ENCODE measurements at regions not wholly inside any gene's neighbourhood (a gene's known extent, or its start where the extent isn't known, plus 50 kb on each side); places are given as distances from the start of the nearest gene placed in this dataset.

GRCh38 chr1:244192325-244192724 is 141.2 kb downstream of the ZBTB18 start:
- no peak for DNase-seq (ENCODE audit: low read depth in 1 of 2, low spot score in 1 of 2)

DNA sequence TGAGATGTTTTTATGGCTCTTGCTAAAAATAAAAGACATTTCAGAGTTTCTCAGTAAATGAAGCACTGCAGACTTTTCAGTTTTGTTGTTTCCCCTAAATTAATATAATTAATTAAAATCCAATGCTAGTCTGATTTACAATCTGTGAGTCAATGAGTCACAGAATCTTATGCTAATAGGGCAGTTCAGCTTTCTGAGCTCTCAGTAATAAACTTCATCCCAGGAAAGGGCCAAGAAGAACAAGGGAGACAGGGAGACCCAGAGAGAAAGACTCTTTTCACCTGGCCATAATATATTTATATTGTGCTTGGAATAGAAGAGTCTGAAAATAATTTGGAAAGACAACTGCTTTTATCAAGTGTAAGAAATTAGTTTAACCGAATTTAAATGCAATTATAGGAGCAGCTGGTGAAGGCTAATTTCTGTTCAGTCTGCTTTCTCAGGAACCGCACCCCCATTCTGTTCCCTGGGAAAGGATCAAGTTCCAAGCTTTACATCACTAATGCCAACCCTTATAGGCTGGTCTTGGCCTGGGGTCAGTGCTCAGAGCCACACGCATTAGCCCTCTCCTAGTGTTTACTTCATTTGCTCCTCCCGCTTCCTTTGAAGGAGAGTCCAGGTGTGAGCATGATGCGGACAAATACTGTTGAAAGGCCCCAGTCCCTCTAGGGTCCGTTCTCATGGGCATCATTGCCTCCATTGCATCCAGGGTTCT is 145.6 kb downstream of the ZBTB18 start:
- DNase-seq (ENCODE audit: low read depth in 1 of 2, low spot score in 1 of 2), result no peak

DNA sequence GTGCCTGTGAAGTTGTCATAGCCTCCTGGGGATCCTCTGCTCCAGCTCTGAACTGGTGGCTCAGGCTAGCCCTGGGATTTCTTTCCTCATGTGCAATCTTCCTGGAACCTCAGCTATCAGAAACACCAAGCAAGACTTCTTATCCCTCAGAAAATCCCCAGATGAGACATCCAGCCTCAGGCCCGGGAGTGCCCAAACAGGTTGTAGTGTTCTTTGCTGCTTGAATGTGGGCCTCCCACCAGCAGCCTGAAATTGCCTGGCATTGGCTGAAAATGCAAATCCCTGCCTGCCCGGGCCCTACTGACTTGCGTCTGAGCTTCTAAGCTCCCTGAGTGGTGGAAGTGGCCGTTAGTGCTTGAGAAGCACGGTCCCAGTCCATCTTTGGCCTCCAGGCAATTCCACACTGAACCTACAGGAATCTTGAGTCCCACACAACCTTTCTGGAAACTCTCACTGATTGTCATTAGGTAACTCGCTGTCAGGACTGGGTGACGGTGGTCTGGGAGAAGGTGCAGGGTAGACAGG is 146.8 kb downstream of the ZBTB18 start:
- DNase-seq (ENCODE audit: low read depth in 1 of 2, low spot score in 1 of 2), result no peak

DNA sequence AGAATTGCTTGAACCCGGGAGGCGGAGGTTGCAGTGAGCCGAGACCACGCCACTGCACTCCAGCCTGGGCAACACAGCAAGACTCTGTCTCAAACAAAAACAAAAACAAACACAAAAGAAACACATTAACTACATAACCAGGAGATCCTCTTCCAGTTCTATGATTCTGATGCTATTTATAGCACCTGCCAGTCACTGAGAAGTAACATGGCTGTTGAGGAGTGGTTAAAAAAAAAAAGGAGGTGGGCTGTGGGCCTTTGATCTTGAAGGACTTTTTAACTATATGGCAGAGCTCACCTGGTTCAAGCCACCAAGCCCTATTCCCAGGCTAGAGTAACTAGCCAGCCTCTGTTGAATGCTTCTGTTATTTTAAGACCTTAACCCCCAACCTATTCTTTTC is 148.8 kb downstream of the ZBTB18 start:
- DNase-seq (ENCODE audit: low read depth in 1 of 2, low spot score in 1 of 2), result no peak

DNA sequence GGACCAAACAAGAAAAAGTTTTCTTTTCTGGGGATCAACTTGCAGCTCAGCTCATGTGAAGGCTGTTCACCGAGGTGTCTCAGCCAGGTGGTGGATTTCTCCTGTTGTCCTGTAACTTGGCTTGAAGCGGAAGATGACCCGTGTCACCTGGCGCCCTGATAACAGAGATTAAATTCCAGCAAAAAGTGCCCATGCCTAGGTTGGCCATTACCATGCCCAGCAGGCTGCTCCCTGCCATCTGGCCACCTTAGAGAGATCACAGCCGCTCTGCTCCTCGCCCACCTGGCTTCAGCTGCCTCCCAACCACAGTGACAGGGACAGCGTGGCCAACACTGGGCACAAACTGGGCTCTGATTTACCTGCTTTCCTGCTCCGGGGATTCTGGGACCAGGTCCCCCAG is 149.5 kb downstream of the ZBTB18 start:
- DNase-seq (ENCODE audit: low read depth in 1 of 2, low spot score in 1 of 2), result no peak

DNA sequence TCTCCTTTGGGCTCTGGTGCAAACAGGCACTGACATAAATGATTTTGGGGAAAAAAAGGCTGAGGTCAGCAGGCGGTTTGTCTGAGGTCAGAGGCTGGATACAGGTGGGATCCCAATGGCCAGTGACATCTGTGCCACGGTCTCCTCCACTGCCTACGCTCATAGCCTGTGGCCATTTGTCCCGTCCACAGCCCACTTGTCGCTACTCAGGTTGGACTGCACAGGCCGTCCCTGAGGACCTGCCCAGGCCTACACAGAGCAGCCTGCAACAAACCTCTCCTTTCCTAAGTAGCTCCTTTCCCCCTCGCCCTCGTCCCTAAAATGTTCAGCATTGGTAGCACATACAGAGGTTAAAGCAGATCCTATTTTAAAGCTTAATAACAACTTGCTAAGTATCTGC is 150.7 kb downstream of the ZBTB18 start:
- no peak for DNase-seq (ENCODE audit: low read depth in 1 of 2, low spot score in 1 of 2)

- no peak for DNase-seq (ENCODE audit: low read depth in 1 of 2, low spot score in 1 of 2)
These were observed 152.9 kb downstream of the ZBTB18 start for GRCh38 chr1:244204004-244204403.

GRCh38 chr1:244205171-244205570 is 154.1 kb downstream of the ZBTB18 start:
- DNase-seq (ENCODE audit: low read depth in 1 of 2, low spot score in 1 of 2), result no peak

DNA sequence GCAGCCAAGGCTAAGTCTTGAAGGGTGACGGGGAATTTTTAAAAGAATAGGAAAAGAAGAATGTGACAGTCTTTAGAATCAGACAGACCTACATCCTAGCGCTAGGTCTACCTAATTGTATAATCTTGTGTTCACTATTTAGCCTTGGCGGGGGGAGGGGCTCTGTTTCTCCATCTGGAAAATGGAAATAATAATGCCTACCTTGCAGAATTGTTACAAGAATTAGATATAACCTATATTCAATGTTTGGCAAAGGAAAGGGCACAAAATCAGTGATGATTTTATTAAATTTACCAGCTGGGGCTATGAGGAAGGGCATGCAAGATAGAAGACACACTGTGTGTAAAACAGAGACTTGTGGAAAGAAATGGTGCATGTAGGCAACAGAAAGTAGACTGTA is 154.8 kb downstream of the ZBTB18 start:
- no peak for DNase-seq (ENCODE audit: low read depth in 1 of 2, low spot score in 1 of 2)

DNA sequence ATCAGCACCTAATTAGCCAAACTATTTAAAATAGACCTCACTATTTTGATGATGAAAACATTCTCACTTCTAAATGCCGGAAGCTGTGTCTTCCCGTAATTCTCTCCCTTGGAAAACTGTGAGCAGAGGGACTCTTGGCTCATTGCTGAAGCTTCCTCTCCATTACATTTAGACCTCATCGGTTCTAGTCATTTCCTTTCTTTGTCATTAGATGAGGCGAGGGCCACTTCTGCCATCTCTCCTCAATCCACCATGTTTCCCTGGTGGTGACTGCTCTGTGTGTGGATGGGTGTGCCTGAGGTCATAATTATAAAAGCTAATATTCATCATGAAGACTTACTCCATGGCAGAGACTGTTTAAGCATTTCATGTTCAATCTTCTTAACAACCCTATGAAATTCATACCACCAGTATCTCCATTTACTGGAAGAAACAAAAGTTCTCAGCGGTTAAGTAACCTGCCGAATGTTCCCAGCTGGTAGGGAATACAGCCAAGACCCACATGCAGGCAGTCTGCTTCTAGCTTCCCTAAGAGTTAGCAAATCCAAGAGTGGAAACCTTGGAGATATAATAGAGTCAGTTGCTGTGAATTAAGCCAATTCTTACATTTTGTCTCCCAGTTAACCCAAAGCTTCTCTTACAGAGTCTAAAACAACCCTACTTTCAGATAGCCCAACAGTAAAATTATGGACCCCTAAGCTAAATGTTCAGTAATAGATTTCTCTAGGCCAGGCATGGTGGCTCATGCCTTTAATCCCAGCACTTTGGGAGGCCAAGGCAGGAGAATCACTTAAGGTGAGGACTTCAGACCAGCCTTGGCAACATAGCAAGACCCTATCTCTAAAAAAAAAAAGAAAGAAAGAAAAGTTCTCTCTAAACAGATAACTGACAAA is 156.2 kb downstream of the ZBTB18 start:
- no peak for DNase-seq (ENCODE audit: low read depth in 1 of 2, low spot score in 1 of 2)

- no peak for DNase-seq (ENCODE audit: low read depth in 1 of 2, low spot score in 1 of 2)
These were observed 156.8 kb downstream of the ZBTB18 start for GRCh38 chr1:244207935-244208244.

DNA sequence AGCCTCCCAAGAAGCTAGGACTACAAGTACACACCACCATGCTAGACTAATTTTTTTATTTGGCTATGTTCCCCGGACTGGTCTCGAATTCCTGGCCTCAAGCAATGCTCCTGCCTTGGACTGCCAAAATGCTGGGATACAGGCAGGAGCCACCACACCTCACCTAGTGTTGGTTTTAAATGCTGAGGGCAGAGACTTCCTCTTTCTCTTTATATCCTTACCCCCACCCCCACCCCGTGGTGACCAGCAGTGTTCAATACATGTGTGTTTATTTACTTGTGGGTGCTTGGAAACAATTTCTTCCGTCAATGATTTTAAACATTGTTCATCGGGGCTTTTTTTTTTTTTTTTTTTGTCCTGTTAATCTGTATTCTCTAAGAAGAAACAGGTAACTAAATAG is 158.9 kb downstream of the ZBTB18 start:
- no peak for DNase-seq (ENCODE audit: low read depth in 1 of 2, low spot score in 1 of 2)

GRCh38 chr1:244210884-244211558 is 159.9 kb downstream of the ZBTB18 start:
- no peak for DNase-seq (ENCODE audit: low read depth in 1 of 2, low spot score in 1 of 2)

DNA sequence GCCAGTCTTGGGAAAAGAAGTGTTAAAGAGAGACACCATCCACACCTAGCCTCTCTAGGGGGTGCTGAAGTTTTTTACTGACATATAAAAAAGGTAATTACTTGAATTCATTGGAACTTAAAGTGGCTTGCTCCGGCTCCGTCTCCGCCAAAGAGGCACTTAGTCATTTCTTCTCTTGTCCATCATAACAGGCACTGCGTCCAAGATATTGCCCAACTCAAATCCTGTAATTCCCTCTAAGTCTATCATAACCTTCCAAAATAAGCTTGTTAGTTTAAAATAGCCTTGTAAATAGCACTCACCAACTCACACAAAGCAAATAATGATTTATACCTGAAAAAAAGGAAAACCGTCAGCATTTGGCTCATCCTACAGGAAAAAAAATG is 160.5 kb downstream of the ZBTB18 start:
- DNase-seq (ENCODE audit: low read depth in 1 of 2, low spot score in 1 of 2), result no peak

- DNase-seq (ENCODE audit: low read depth in 1 of 2, low spot score in 1 of 2), result no peak
These were observed 161.1 kb downstream of the ZBTB18 start for GRCh38 chr1:244212219-244212618.

GRCh38 chr1:244212797-244213475 is 161.9 kb downstream of the ZBTB18 start:
- no peak for DNase-seq (ENCODE audit: low read depth in 1 of 2, low spot score in 1 of 2)

GRCh38 chr1:244214009-244214967 is 163.2 kb downstream of the ZBTB18 start:
- DNase-seq (ENCODE audit: low read depth in 1 of 2, low spot score in 1 of 2), result no peak

GRCh38 chr1:244216836-244217235 is 165.8 kb downstream of the ZBTB18 start:
- no peak for DNase-seq (ENCODE audit: low read depth in 1 of 2, low spot score in 1 of 2)

- DNase-seq (ENCODE audit: low read depth in 1 of 2, low spot score in 1 of 2), result no peak
These were observed 166.6 kb downstream of the ZBTB18 start for GRCh38 chr1:244217711-244218110.

DNA sequence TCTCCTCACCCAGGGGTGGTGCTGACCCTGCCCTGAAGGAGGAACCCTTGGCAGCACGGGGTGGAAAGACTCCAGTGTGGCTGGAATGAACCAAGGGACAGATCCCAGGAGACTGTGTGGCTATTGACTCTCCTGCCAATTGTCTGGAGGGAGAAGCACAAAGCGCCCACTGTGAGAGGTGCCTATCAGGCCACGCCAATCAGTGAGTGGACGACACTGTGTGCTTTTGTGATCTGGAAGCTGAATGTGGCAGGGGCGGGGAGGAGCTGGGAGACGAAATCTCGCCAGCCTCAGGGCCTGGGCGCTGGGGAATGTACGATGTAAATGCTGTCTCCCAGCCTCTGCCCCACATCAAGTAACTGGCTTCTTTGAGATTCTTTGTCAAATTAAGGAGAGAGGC is 167.1 kb downstream of the ZBTB18 start:
- DNase-seq (ENCODE audit: low read depth in 1 of 2, low spot score in 1 of 2), result no peak
